WTC11 (cell line): ENCODE measurements at regions not wholly inside any gene's neighbourhood (a gene's known extent, or its start where the extent isn't known, plus 50 kb on each side); places are given as distances from the start of the nearest gene placed in this dataset.

Experiments used
- ATAC-seq: fragments of 200-7000 bp; cut with Tn5 transposase; 2 replicates; pipeline ENCODE4 v1.10.0; 2021; ENCODE audit warnings: mild to moderate bottlenecking, moderate library complexity
- CTCF ChIA-PET: fragments of 300-600 bp; sonication (Branson Sonifier 250); formaldehyde crosslinking; loops from one replicate; lab custom pipeline; 2021; ENCODE audit warnings: antibody characterized with exemption; lab: Charles Lee
- POLR2A ChIA-PET: fragments of 350-600 bp; sonication (Branson Sonifier 250); formaldehyde crosslinking; loops from one replicate; lab custom pipeline; 2021; ENCODE audit warnings: antibody characterized with exemption; lab: Charles Lee
- DNase-seq: peaks from one replicate; pipeline ENCODE4 v3.0.0; 2021; ENCODE audit warnings: low spot score
- H3K27ac Mint-ChIP-seq: 2 replicates; pipeline ENCODE4 v1.8.0; 2021; ENCODE audit warnings: mixed read lengths
- H3K27me3 Mint-ChIP-seq: 2 replicates; pipeline ENCODE4 v1.8.0; 2021; ENCODE audit warnings: low read depth, mild to moderate bottlenecking, moderate library complexity, mixed read lengths
- H3K36me3 Mint-ChIP-seq: 2 replicates; pipeline ENCODE4 v1.8.0; 2021; ENCODE audit warnings: mixed read lengths
- H3K4me1 Mint-ChIP-seq: 2 replicates; pipeline ENCODE4 v1.8.0; 2022; ENCODE audit warnings: mixed read lengths
- H3K4me3 Mint-ChIP-seq: 2 replicates; pipeline ENCODE4 v1.8.0; 2021; ENCODE audit warnings: mild to moderate bottlenecking, moderate library complexity, mixed read lengths
- H3K9me3 Mint-ChIP-seq: 2 replicates; pipeline ENCODE4 v1.8.0; 2021; ENCODE audit warnings: mixed read lengths
- AFF4 ChIP-seq: sonication (generic); formaldehyde crosslinking; IDR thresholded peaks from 2 replicates; pipeline ENCODE4 v1.8.1; 2023; ENCODE audit warnings: mild to moderate bottlenecking, missing genetic modification reagents, borderline replicate concordance
- E2F4 ChIP-seq: sonication (generic); formaldehyde crosslinking; IDR thresholded peaks from 2 replicates; pipeline ENCODE4 v1.8.1; 2022; ENCODE audit warnings: low read depth, mild to moderate bottlenecking, moderate library complexity, missing genetic modification reagents, borderline replicate concordance
- ESRRA ChIP-seq: sonication (generic); formaldehyde crosslinking; IDR thresholded peaks from 2 replicates; pipeline ENCODE4 v1.8.1; 2022; ENCODE audit warnings: mild to moderate bottlenecking, missing genetic modification reagents, borderline replicate concordance
- FOXJ3 ChIP-seq: sonication (generic); formaldehyde crosslinking; IDR thresholded peaks from 2 replicates; pipeline ENCODE4 v1.9.0; 2021; ENCODE audit warnings: missing genetic modification reagents, mild to moderate bottlenecking, borderline replicate concordance
- FOXP4 ChIP-seq: sonication (generic); formaldehyde crosslinking; IDR thresholded peaks from 2 replicates; pipeline ENCODE4 v1.8.0; 2022; ENCODE audit warnings: mild to moderate bottlenecking, missing genetic modification reagents
- GTF2I ChIP-seq: fragments of 250-450 bp; sonication (Bioruptor Pico); conservative IDR thresholded peaks from 2 replicates; pipeline ENCODE4 v1.4.0; 2021; ENCODE audit warnings: mild to moderate bottlenecking
- MLX ChIP-seq: sonication (generic); formaldehyde crosslinking; IDR thresholded peaks from 2 replicates; pipeline ENCODE4 v1.8.1; 2023; ENCODE audit warnings: mild to moderate bottlenecking, missing genetic modification reagents, moderate library complexity
- NFE2L1 ChIP-seq: sonication (generic); formaldehyde crosslinking; IDR thresholded peaks from 2 replicates; pipeline ENCODE4 v1.8.1; 2023; ENCODE audit warnings: missing genetic modification reagents
- PREB ChIP-seq: sonication (generic); formaldehyde crosslinking; IDR thresholded peaks from 2 replicates; pipeline ENCODE4 v1.8.1; 2022; ENCODE audit warnings: mild to moderate bottlenecking, missing genetic modification reagents, moderate library complexity, borderline replicate concordance
- RELA ChIP-seq: sonication (generic); formaldehyde crosslinking; IDR thresholded peaks from 2 replicates; pipeline ENCODE4 v1.8.1; 2022; ENCODE audit warnings: missing genetic modification reagents, mild to moderate bottlenecking, borderline replicate concordance
- TCF7 ChIP-seq: sonication (generic); formaldehyde crosslinking; IDR thresholded peaks from 2 replicates; pipeline ENCODE4 v1.8.0; 2022; ENCODE audit warnings: mild to moderate bottlenecking, low read depth, missing genetic modification reagents, moderate library complexity
- USF1 ChIP-seq: sonication (generic); formaldehyde crosslinking; IDR thresholded peaks from 2 replicates; pipeline ENCODE4 v1.8.0; 2022; ENCODE audit warnings: mild to moderate bottlenecking, missing genetic modification reagents
- ZBTB21 ChIP-seq: sonication (generic); formaldehyde crosslinking; IDR thresholded peaks from 2 replicates; pipeline ENCODE4 v1.8.1; 2023; ENCODE audit warnings: mild to moderate bottlenecking, missing genetic modification reagents, borderline replicate concordance
- ZBTB43 ChIP-seq: sonication (generic); formaldehyde crosslinking; IDR thresholded peaks from 2 replicates; pipeline ENCODE4 v1.8.1; 2023; ENCODE audit warnings: mild to moderate bottlenecking, missing genetic modification reagents
- ZNF416 ChIP-seq: fragments of 250-450 bp; sonication (Bioruptor Pico); IDR thresholded peaks from 2 replicates; pipeline ENCODE4 v1.9.0; 2021; ENCODE audit warnings: mild to moderate bottlenecking, inconsistent platforms

- CTCF ChIA-PET: no interaction called here
- Mint-ChIP-seq H3K9me3 (no peaks in the 10 kb centered on the region), H3K4me1 (0 out of 2 replicates have a peak, but pooled peaks cover 11% of the 10 kb centered on the region), H3K4me3 (no peak overlapping the region), H3K27me3 (no peaks in the 10 kb centered on the region), H3K36me3 (no peaks in the 10 kb centered on the region), H3K27ac (no peak overlapping the region)
- DNase-seq (no peak), ATAC-seq (no peak)
- TF ChIP-seq RELA (CRISPR knock-in tag) (no peak), USF1 (CRISPR knock-in tag) (no peak), ESRRA (CRISPR knock-in tag) (no peak), FOXP4 (no peak), NFE2L1 (CRISPR knock-in tag) (no peak), MLX (CRISPR knock-in tag) (no peak)
- POLR2A ChIA-PET: no interaction called here
Measured at GRCh38 chr12:18849761-18850160, 111.8 kb downstream of the CAPZA3 start.

GRCh38 chr12:18850752-18851151 is 112.8 kb downstream of the CAPZA3 start:
- no peak for ATAC-seq
- DNase-seq: no peak
- Mint-ChIP-seq H3K4me1 (0 out of 2 replicates have a peak, but pooled peaks cover 11% of the 10 kb centered on the region), H3K27me3 (no peaks in the 10 kb centered on the region), H3K9me3 (no peaks in the 10 kb centered on the region), H3K36me3 (no peaks in the 10 kb centered on the region), H3K4me3 (no peak overlapping the region)
- POLR2A ChIA-PET: no interaction called here
- TF ChIP-seq USF1 (CRISPR knock-in tag) (no peak), ZNF416 (no peak), ZBTB21 (CRISPR knock-in tag) (no peak), PREB (CRISPR knock-in tag) (no peak)
- TF ChIP-seq, all 79 proteins: peak for 0
- no peak overlapping the region for H3K27ac Mint-ChIP-seq
- CTCF ChIA-PET: no interaction called here

- ChIA-PET CTCF (no interaction called here), POLR2A (no interaction called here)
- no peak overlapping the region for H3K27ac Mint-ChIP-seq
- H3K9me3 Mint-ChIP-seq: no peaks in the 10 kb centered on the region
- ATAC-seq (no peak), DNase-seq (no peak)
- 0 out of 2 replicates have a peak, but pooled peaks cover 11% of the 10 kb centered on the region for H3K4me1 Mint-ChIP-seq
- no peak for TF ChIP-seq AFF4 (CRISPR knock-in tag)
- TF ChIP-seq E2F4 (CRISPR knock-in tag): no peak
- TF ChIP-seq FOXJ3: no peak
- no peak for TF ChIP-seq GTF2I (CRISPR knock-in tag)
- TF ChIP-seq TCF7 (CRISPR knock-in tag): no peak
- TF ChIP-seq ZBTB43 (CRISPR knock-in tag): no peak
- no peaks in the 10 kb centered on the region for H3K27me3 Mint-ChIP-seq
- no peak overlapping the region for H3K4me3 Mint-ChIP-seq
- no peaks in the 10 kb centered on the region for H3K36me3 Mint-ChIP-seq
Measured at GRCh38 chr12:18851271-18851670, 113.4 kb downstream of the CAPZA3 start.
